Peyer's patch (tissue), 4 donors: ENCODE measurements at regions not wholly inside any gene's neighbourhood (a gene's known extent, or its start where the extent isn't known, plus 50 kb on each side); places are given as distances from the start of the nearest gene placed in this dataset.

Experiments
- POLR2A ChIP-seq, 2 donors: fragments of 450-650 bp; IDR thresholded peaks; one replicate each; pipeline ENCODE4 v1.5.1; 2017; ENCODE audit warnings: antibody characterized with exemption in 2 of 2, mild to moderate bottlenecking in 2 of 2, moderate library complexity in 2 of 2
- TF ChIP-seq, protein P1 (sequence below), 6 experiments: fragments of 450-650 bp in 4 of 6; fragments of 200-600 bp in 2 of 6; sonication (generic) in 1 of 6; IDR thresholded peaks; one replicate each; pipeline ENCODE4 v1.5.1; 2017 to 2019; ENCODE audit warnings: antibody characterized with exemption in 6 of 6, mild to moderate bottlenecking in 3 of 6, moderate library complexity in 1 of 6

DNA sequence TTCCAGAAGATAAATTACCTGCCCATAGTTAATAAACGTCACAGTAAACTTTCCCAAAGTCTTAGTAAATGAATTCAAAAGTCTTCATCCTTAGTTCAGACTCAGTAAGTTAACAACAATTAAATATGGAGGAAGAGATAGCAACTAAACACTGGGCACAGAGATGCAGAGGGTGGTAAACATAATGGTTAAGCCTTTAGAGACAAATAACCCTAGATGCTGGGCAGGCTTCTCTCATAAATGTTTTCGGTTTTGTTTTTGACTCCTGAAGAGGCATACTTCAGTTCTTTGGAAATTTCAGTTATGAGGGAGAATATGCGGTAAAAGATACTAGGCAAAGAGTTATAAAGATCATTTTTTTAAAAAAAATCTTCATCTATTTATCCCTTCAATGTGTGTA lies 369.8 kb downstream of the FRK start:
- TF ChIP-seq, protein P1, sequence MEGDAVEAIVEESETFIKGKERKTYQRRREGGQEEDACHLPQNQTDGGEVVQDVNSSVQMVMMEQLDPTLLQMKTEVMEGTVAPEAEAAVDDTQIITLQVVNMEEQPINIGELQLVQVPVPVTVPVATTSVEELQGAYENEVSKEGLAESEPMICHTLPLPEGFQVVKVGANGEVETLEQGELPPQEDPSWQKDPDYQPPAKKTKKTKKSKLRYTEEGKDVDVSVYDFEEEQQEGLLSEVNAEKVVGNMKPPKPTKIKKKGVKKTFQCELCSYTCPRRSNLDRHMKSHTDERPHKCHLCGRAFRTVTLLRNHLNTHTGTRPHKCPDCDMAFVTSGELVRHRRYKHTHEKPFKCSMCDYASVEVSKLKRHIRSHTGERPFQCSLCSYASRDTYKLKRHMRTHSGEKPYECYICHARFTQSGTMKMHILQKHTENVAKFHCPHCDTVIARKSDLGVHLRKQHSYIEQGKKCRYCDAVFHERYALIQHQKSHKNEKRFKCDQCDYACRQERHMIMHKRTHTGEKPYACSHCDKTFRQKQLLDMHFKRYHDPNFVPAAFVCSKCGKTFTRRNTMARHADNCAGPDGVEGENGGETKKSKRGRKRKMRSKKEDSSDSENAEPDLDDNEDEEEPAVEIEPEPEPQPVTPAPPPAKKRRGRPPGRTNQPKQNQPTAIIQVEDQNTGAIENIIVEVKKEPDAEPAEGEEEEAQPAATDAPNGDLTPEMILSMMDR (IDR thresholded peaks at IDR 0.05) = no peak
- no peak for TF ChIP-seq POLR2A (IDR thresholded peaks at IDR 0.05)
